HG03575 (cell line): ENCODE measurements at regions not wholly inside any gene's neighbourhood (a gene's known extent, or its start where the extent isn't known, plus 50 kb on each side); places are given as distances from the start of the nearest gene placed in this dataset.

Source experiments
- ATAC-seq: cut with Tn5 transposase; IDR thresholded peaks from one replicate; pipeline ENCODE4 v1.9.1; 2021; ENCODE audit not compliant: unreplicated experiment, insufficient number of reproducible peaks, low FRiP score; ENCODE audit errors: extremely low read depth

GRCh38 chr2:121887513-121888188, 132.2 kb downstream of the TSN start:
- ATAC-seq = no peak

- ATAC-seq = no peak
Observed at GRCh38 chr2:121888189-121888557, 132.7 kb downstream of the TSN start.

GRCh38 chr2:121890041-121890440, 134.6 kb downstream of the TSN start:
- no peak for ATAC-seq

- ATAC-seq = no peak
Observed at GRCh38 chr2:121895723-121896571, 140.5 kb downstream of the TSN start.

GRCh38 chr2:121897335-121897970, 142.0 kb downstream of the TSN start:
- ATAC-seq = no peak

- no peak for ATAC-seq
Observed at GRCh38 chr2:121898483-121898882, 143.0 kb downstream of the TSN start.

- no peak for ATAC-seq
Observed at GRCh38 chr2:121900391-121900790, 144.9 kb downstream of the TSN start.

- ATAC-seq = no peak
Observed at GRCh38 chr2:121902171-121902591, 146.7 kb downstream of the TSN start.

- ATAC-seq = no peak
Observed at GRCh38 chr2:121902616-121903015, 147.2 kb downstream of the TSN start.

GRCh38 chr2:121903037-121903689, 147.7 kb downstream of the TSN start:
- no peak for ATAC-seq

GRCh38 chr2:121904656-121905055, 149.2 kb downstream of the TSN start:
- ATAC-seq = no peak

- ATAC-seq = no peak
Observed at GRCh38 chr2:121905201-121905600, 149.8 kb downstream of the TSN start.

GRCh38 chr2:121906170-121906569, 150.7 kb downstream of the TSN start:
- ATAC-seq = no peak

- ATAC-seq = no peak
Observed at GRCh38 chr2:121907928-121908327, 152.5 kb downstream of the TSN start.

GRCh38 chr2:121910139-121910538, 154.7 kb downstream of the TSN start:
- no peak for ATAC-seq

- no peak for ATAC-seq
Observed at GRCh38 chr2:121911036-121911435, 155.6 kb downstream of the TSN start.

- ATAC-seq = no peak
Observed at GRCh38 chr2:121917143-121917542, 161.7 kb downstream of the TSN start.

- ATAC-seq = no peak
Observed at GRCh38 chr2:121918231-121918630, 162.8 kb downstream of the TSN start.

- ATAC-seq = no peak
Observed at GRCh38 chr2:121919803-121920202, 164.4 kb downstream of the TSN start.

- ATAC-seq = no peak
Observed at GRCh38 chr2:121925466-121925865, 170.0 kb downstream of the TSN start.
